H1 (cell line): ENCODE measurements at regions not wholly inside any gene's neighbourhood (a gene's known extent, or its start where the extent isn't known, plus 50 kb on each side); places are given as distances from the start of the nearest gene placed in this dataset.

Experiments
- BCL11A ChIP-seq, 2 experiments: IDR thresholded peaks; one replicate each; pipeline ENCODE4 v1.6.1; 2011; ENCODE audit warnings: low read depth in 2 of 2, low read length in 2 of 2, mild to moderate bottlenecking in 2 of 2
- CBX5 ChIP-seq: fragments of 300-800, 300-1000 bp; sonication (generic); IDR thresholded peaks from 2 replicates; pipeline ENCODE4 v1.7.1; 2016; ENCODE audit warnings: antibody characterized with exemption, low read length, low read depth
- SP4 ChIP-seq: IDR thresholded peaks from 2 replicates; pipeline ENCODE4 v1.6.1; 2012; ENCODE audit warnings: low read length, inconsistent platforms
- TF ChIP-seq, protein P1 (sequence below): fragments of 300-600 bp; sonication (generic); IDR thresholded peaks from 2 replicates; pipeline ENCODE4 v1.7.1; 2012; ENCODE audit warnings: low read length, moderate library complexity, mild to moderate bottlenecking, inconsistent platforms; ENCODE audit not compliant: insufficient replicate concordance

DNA sequence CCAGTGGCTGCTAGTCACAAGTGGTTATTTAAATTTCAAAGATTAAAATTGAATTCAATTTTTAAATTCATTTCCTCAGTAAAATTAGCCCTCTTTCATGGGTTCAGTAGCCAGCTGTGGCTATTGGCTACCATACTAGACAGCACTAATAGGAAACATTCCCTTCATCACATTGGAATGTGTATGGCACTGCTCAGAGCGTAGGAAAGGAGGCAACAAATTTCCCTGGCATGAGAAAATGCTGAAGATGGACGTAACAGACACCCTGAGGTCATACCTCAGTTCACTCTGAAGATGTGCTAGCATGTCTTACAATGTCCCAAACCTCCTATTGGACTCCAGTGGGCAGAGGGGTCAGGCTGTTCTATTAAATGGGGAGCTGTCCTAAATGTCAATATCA lies 96.4 kb downstream of the C1QL2 start (continued):
- TF ChIP-seq, protein P1, sequence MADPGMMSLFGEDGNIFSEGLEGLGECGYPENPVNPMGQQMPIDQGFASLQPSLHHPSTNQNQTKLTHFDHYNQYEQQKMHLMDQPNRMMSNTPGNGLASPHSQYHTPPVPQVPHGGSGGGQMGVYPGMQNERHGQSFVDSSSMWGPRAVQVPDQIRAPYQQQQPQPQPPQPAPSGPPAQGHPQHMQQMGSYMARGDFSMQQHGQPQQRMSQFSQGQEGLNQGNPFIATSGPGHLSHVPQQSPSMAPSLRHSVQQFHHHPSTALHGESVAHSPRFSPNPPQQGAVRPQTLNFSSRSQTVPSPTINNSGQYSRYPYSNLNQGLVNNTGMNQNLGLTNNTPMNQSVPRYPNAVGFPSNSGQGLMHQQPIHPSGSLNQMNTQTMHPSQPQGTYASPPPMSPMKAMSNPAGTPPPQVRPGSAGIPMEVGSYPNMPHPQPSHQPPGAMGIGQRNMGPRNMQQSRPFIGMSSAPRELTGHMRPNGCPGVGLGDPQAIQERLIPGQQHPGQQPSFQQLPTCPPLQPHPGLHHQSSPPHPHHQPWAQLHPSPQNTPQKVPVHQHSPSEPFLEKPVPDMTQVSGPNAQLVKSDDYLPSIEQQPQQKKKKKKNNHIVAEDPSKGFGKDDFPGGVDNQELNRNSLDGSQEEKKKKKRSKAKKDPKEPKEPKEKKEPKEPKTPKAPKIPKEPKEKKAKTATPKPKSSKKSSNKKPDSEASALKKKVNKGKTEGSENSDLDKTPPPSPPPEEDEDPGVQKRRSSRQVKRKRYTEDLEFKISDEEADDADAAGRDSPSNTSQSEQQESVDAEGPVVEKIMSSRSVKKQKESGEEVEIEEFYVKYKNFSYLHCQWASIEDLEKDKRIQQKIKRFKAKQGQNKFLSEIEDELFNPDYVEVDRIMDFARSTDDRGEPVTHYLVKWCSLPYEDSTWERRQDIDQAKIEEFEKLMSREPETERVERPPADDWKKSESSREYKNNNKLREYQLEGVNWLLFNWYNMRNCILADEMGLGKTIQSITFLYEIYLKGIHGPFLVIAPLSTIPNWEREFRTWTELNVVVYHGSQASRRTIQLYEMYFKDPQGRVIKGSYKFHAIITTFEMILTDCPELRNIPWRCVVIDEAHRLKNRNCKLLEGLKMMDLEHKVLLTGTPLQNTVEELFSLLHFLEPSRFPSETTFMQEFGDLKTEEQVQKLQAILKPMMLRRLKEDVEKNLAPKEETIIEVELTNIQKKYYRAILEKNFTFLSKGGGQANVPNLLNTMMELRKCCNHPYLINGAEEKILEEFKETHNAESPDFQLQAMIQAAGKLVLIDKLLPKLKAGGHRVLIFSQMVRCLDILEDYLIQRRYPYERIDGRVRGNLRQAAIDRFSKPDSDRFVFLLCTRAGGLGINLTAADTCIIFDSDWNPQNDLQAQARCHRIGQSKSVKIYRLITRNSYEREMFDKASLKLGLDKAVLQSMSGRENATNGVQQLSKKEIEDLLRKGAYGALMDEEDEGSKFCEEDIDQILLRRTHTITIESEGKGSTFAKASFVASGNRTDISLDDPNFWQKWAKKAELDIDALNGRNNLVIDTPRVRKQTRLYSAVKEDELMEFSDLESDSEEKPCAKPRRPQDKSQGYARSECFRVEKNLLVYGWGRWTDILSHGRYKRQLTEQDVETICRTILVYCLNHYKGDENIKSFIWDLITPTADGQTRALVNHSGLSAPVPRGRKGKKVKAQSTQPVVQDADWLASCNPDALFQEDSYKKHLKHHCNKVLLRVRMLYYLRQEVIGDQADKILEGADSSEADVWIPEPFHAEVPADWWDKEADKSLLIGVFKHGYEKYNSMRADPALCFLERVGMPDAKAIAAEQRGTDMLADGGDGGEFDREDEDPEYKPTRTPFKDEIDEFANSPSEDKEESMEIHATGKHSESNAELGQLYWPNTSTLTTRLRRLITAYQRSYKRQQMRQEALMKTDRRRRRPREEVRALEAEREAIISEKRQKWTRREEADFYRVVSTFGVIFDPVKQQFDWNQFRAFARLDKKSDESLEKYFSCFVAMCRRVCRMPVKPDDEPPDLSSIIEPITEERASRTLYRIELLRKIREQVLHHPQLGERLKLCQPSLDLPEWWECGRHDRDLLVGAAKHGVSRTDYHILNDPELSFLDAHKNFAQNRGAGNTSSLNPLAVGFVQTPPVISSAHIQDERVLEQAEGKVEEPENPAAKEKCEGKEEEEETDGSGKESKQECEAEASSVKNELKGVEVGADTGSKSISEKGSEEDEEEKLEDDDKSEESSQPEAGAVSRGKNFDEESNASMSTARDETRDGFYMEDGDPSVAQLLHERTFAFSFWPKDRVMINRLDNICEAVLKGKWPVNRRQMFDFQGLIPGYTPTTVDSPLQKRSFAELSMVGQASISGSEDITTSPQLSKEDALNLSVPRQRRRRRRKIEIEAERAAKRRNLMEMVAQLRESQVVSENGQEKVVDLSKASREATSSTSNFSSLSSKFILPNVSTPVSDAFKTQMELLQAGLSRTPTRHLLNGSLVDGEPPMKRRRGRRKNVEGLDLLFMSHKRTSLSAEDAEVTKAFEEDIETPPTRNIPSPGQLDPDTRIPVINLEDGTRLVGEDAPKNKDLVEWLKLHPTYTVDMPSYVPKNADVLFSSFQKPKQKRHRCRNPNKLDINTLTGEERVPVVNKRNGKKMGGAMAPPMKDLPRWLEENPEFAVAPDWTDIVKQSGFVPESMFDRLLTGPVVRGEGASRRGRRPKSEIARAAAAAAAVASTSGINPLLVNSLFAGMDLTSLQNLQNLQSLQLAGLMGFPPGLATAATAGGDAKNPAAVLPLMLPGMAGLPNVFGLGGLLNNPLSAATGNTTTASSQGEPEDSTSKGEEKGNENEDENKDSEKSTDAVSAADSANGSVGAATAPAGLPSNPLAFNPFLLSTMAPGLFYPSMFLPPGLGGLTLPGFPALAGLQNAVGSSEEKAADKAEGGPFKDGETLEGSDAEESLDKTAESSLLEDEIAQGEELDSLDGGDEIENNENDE: no peak
- TF ChIP-seq BCL11A (IDR thresholded peaks at IDR 0.05; ENCODE audit: low read depth in 2 of 2, low read length in 2 of 2) (no peak), SP4 (no peak), CBX5 (no peak)
